ENCODE measurements at regions not wholly inside any gene's neighbourhood (a gene's known extent, or its start where the extent isn't known, plus 50 kb on each side); places are given as distances from the start of the nearest gene placed in this dataset.
A peak's percentile ranks its signal among the peaks of the same experiment; 100 is the strongest.
"Not testable (repeated sequence)": the region's sequence is repeated elsewhere in the genome, so short reads cannot be mapped to it uniquely, and the experiment has no call there.

DNA sequence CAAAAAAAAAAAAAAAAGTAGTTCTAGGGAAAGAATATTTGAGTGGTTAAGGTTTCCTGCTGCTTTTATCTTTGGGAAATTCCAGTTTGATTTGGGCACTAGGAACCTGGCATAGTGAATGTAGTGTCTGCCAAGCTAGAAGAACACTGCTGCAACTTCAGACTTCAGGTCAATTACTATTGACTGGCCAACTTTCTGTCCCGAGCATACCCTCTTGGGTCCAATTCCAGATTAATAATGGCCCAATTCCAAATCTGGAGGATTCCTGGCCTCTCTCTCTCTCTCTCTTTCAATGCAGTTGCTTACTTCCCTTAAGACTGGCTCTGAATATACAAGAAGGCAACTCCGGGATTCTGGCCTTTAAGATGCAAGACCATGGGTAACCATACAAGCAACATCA, 74.9 kb downstream of the ANKEF1 start:
- DNase-seq (ENCODE audit: low spot score) = no peak

DNA sequence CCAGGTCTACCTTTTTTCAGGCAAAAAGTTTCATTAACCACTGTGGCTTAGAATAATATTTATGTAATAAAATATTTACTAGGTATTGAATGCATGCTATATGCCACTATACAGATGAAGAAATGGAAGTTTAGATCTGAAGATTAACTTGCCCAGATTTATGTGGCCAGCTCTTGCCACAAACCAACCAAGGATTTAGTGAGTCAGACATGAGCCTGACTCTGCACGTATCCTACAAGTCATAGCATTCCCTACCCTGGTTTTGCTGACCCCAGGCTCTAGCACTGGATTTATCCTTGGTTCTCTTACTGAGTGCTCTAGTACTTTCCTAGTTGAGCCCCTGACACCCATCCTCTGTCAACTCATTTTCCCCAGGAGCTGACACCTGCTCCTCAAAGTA, 75.4 kb downstream of the ANKEF1 start:
- DNase-seq (ENCODE audit: low spot score) = no peak

DNA sequence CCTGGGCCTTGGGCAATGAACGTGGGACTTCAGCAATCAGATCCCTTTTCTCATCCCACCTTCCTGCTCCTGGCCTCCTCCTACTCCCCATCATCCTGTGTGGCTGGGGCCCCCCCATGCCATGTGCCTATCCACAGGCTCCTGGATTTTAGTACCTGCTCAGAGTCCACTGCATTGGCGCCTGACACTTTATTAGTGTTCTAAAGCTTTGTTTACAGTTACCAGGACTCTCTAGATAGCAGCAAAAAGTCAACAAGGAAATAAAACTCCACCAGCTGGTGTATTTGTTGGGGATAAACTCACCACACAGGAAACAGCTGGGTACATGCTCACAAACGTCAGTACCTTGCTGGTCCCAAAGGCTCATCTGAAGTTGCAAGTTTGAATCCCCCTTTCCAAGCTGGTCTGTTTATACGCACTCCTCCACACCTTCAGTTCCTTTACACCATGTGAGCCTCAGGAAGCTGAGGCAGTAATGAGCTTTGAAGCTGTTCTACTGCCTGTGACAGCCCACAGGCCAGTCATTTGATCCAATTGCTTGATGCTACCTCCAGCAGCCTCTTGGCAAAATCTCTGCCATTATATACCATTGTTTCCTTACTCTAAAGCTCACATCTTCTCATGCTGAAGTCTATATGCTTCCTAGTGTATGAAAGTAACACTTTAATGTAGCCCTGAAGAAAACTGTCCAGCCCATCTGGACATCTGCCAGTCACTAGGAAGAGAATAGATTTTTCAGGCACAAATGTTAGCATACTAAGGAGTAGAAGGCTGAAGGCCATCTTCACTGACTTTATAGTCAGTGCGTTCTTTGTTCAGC, 76.6 kb downstream of the ANKEF1 start:
- no peak for DNase-seq (ENCODE audit: low spot score)

DNA sequence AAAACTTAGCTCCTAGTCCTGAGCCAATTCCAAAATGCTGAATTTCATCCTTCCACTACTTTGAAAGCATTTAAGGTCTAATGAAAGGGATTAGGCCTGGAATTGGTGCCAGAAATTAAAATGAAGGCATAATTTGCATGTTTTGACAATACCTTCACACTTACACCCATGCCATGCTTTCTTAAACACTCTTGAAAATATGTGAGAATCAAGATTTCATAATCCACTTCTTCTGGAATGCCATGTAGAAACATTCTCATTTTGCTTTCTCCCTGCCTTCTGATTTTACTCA, 77.1 kb downstream of the ANKEF1 start:
- no peak for DNase-seq (ENCODE audit: low spot score)

DNA sequence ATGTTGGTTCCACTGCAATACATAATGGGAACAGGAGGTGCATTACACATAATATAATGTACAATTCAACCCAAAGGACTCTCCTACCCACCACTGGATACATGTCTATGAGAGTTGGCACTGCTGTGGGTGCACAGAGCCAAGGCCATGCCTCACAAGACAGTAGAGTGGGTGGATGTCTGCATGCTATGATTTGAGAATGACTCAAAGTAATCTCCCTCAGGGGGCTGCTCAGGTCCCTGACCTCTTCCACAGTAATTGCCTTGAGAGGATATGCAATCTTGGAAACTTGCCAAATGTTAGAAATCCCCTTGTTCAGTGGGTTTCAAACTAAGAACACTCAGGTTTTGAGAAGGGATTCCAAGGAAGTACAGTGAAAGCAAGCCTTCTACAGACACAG, 79.0 kb downstream of the ANKEF1 start:
- no peak for DNase-seq (ENCODE audit: low spot score)

DNA sequence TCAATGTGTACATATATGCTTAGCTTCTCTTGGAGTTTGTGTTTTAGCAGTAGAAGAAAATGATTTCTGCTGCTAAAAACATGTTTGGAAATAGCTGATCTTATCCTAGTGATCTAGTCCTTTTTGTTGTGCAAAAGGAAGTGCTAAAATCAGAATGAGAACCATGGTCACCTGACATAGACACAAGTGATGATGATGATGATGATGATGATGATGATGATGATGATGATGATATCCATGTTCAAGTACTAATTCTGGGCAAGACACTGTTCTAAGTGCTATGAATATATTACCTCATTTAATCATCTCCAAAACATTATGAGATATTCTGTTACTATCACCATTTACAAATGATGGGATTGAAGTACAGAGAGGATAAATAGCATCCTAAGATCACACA, 79.8 kb downstream of the ANKEF1 start:
- no peak for DNase-seq (ENCODE audit: low spot score)

DNA sequence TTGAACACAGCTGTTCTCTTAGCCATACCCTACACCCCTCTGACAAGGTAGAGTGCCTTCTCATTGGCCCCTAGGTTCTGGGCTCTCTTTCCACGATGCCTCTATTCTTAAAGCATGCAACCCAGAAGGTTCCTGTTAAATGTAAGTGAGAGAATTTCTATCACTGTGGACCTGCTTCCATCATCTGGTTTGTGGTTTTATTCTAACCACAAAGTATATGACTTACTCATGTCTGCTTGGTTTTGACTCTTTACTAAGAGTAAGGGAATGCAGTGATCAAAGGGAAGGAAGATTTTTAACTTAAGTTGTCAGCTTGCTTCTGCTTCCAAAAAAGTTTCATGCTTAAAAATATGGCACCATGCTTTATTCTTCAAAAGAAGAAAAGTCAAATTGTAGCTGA, 80.2 kb downstream of the ANKEF1 start:
- no peak for DNase-seq (ENCODE audit: low spot score)

DNA sequence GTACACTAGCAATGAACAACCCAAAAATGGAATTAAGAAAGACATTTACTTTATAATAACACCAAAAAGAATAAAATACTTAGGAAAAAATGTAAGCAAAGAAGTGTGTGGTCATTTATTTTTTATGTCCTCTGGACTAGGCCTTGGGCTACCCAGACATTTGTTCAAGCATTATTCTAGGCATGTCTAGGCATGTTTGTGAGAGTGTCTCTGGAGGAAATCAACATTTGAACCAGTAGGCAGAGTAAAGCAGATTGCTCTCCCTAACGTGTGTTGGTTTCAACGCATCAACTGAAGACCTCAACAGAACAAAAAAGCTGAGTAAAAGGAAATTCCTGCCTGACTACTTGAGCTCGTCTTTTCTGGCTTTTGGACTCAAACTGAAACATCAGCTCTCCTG, 84.5 kb downstream of the ANKEF1 start:
- DNase-seq (ENCODE audit: low spot score) = no peak

DNA sequence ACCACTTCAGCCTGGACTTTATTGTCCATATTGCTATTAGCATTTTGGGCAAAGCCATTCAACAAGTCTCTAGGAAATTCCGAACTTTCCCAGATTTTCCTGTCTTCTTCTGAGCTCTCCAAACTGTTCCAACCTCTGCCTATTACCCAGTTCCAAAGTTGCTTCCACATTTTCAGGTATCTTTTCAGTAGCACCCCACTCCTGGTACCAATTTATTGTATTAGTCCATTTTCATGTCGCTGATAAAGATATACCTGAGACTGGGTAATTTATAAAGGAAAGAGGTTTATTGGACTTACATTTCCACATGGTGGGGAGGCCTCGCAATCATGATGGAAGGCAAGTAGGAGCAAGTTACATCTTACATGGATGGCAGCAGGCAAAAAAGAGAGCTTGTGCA, 90.1 kb downstream of the ANKEF1 start:
- DNase-seq (ENCODE audit: low spot score) = not testable (repeated sequence)

DNA sequence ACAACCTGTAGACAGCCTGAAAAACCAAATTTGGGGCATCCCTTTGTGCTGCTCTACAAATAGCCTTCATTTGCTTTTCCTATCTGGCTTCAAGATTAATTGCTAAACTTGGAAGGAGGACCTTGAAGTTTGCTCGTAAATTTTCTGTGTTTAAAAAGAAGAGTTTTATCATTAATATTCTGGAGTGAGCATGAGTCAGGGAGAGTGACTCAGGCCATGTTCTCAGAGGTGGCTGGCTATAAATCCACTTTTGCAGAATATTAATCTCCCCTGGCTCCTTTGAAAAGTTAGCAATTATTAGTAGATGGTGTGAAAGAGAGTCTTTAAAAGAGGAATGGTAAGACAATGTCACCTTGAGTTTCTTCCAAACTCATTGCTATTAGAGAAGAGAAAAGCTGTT, 91.0 kb downstream of the ANKEF1 start:
- no peak for DNase-seq (ENCODE audit: low spot score)

DNA sequence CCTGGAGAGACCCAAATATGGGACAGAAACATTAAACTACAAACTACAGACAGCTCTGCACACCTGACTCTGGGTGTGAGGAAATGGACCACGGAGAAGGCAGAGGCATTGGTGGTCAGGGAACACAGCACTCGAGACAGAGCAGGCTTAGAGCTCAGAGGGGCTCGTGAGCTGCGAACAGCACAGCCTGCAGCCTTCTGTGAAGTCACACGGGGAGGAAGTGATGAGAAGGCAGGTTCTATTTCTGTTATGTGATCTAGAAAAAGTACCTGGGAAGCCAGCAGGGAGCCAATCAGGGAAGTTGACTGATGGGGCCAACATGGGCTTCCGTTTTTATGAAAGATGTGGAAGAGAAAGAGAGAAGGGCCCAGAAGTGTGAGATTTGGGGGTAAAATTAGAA, 88.9 kb upstream of the SNAP25 start:
- no peak for DNase-seq (ENCODE audit: low spot score)

DNA sequence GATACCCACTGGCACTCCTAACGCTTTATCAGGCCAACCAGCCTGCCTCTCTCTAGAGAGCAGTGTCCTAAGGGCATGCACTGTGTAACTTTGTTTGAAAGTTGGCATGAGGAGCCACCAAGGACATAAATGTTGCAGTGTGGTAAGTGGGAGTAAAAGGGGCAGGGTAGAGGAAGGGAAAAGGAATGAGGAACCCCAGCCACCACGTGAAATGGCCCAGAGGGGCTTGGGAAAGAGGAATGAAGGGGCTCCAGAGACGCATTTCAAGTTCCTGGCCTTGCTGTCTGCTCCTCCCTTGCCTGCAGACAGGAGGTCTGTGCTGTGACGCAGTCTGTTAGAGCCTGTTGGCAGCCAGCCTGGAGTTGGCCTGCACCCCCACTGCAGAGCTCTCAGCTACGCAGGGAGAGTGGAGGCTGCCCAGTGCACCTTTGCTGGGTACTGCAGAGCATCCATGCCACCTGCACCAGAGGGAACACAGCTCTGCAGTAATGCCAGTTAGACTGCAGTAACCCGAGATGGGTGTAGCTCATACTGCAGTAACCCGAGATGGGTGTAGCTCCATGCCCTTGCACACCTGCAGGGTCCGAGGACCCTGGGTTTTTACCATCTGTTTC, 86.8 kb upstream of the SNAP25 start:
- peak; percentile 13 for DNase-seq (ENCODE audit: low spot score)

DNA sequence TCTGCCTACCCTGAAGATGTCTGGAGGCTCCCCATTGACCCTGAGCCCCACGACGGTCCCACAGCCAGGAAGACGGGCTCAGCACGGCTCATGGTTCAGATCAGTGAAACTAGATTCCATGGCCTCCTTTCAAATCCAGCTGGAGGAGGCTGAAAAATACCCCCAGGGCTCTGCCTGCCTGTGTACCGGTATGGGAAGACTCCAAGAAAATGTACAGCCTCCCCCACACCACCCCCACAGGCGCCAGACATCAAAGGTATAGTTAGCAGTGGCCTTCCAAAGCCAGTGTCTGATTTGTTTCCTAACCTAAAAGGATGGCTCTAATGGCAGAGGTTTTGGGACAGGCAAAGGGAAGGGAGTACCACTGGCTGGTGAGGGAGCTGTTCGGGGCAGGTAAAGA, 86.2 kb upstream of the SNAP25 start:
- DNase-seq (ENCODE audit: low spot score) = no peak

DNA sequence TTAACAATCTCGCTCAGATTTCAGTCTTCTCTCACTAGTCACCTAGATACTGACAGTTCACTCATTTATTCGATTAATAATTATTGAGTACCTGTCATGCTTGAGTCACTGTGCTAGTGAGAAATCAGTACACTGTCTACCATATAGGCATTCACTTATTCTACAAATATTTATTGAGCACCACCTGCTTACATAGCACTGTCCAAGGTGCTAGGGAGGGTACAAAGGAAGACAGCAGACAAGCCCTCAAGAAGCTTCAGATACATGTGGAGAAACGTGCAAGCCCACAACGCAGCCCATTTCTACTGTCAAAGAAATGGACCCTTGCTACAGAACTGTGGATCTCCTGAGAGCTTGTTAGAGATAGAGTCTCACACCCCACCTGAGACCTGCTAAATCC, 85.1 kb upstream of the SNAP25 start:
- no peak for DNase-seq (ENCODE audit: low spot score)

DNA sequence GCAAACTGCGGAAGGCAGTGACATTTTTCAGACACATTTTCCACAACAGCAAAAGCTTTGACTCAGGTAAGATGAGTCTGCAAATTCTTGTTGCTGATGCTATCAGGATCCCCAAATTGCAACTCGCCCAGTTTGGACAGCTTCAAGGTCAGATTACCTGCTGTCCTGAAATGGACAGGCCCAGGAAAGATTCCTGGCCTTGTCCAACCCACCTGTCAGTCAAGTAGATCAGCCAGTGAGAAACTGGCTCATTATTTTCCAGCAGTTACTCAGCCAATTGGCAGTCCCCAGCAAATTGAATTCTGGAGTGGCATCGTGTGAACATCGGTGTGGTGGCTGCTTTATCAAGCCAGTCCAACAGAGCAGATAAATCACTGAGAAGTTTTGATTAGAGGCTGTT, 84.5 kb upstream of the SNAP25 start:
- no peak for DNase-seq (ENCODE audit: low spot score)

DNA sequence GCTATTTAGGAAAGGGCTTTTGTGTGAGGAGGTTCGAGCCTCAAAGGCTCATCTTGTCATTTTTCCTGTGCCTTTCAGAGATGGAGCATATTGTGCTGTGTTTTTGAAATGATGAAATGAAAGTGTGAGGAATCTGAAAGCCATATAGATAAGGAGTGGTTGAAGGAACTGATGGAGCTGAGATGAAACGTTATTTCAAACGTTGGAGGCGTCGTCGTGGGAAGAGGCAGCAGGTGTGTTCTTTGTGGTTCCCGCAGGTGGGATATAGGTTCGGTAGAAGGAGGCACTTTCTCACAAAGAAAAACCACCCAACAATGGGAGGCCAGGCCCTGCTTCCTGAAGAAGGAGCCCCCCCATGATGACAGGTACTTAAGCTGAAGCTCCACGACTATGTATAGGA, 83.2 kb upstream of the SNAP25 start:
- DNase-seq (ENCODE audit: low spot score) = no peak

DNA sequence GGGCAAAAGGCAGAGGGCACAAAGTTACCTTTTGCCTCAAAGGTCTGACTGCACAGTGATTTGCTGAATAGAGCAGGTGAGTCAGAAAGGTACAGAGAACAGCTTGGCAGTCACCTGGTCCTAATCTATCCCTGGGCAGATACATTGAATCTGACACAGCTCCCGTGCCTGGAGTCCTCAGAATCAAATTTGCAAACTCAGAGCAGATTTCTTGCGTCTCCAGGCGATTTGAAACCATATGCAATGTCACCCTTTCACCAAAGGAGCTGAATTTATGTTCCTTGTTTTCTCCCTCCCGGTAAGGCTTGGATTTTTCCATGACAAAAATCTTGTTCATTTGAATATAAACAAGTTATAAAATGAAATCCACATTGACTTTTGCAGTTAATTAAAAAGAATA, 81.6 kb upstream of the SNAP25 start:
- DNase-seq (ENCODE audit: low spot score) = peak; percentile 32

DNA sequence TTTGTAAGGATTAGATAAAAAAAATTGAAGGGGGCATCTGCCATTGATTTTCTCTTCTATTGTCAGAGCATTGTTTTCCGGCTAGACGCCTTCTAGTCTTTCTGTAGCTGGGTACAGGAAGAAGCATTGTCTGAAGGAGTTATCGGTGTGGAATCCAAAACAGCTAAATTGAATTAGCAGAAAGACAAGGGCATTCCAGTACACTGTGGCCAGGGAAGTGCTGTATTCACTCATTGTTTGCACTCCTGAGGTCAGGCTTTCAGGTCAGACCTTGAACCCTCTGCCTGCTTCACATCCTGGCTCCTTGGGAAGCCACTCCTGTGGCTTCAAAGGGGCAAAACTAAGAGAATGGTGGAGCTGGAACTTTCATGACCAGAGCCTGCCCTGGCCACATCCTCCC, 81.1 kb upstream of the SNAP25 start:
- DNase-seq (ENCODE audit: low spot score) = no peak

DNA sequence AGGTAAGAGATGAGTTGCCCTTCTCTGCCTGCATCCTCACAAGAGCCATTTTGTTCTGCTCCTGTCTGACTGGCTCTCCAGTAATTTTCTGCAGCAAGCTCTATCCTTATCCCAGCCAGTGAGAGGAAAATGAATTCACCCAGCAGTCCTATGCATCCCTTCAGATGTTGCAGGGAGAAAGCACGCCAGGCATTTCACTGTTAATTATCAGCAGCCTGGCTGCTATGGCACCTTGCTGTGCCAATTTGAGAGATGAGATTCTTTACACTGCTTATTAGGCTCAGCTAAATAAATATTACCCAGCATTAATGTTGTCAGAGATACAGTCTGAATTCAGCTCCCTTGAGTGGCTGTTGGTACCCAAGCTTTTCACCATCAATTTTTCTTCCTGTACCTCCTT, 61.1 kb upstream of the SNAP25 start:
- no peak for DNase-seq (ENCODE audit: low spot score)

DNA sequence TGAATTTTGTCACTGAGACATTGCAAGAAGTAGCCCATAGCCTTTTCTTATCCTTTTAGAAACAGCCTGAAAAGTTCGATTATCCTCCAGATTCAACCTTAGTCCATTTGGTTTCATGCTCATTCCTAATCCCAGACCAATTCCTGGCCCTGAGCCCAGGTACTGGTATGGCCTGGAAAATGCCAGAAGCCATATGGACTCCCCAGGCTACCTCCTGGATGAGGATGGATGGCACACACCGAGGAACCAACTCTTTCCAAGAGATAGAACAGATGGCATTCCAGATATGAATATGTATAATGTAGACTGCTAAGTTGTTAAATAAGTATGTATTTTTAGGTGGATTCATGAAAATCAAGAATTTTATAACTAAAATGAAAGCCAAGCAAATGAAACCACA, 51.6 kb upstream of the SNAP25 start:
- DNase-seq (ENCODE audit: low spot score) = no peak

DNA sequence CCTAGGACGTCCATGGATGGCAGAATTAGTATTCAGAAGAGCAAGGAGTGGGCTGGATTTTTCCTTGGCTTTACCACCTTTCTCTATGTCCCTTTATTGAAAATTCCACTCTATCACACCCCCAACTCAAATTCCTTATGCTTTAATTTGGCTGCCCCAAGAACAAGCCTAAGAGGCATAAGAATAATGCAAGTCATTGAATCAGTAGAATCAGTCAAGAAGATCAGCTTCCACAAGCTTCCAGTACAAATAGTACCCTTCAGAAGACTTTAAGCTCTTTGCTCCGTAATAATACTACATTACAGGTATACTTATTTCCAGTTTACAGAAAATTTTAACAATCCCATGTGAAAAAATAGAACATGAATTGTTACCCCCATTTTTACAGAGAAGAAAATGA, 51.0 kb upstream of the SNAP25 start:
- DNase-seq (ENCODE audit: low spot score) = no peak
